GM18858 (cell line): ENCODE measurements at regions not wholly inside any gene's neighbourhood (a gene's known extent, or its start where the extent isn't known, plus 50 kb on each side); places are given as distances from the start of the nearest gene placed in this dataset.
"Not testable (repeated sequence)": the region's sequence is repeated elsewhere in the genome, so short reads cannot be mapped to it uniquely, and the experiment has no call there.

Source experiments
- ATAC-seq: cut with Tn5 transposase; IDR thresholded peaks from one replicate; pipeline ENCODE4 v1.9.1; 2021; ENCODE audit not compliant: unreplicated experiment

DNA sequence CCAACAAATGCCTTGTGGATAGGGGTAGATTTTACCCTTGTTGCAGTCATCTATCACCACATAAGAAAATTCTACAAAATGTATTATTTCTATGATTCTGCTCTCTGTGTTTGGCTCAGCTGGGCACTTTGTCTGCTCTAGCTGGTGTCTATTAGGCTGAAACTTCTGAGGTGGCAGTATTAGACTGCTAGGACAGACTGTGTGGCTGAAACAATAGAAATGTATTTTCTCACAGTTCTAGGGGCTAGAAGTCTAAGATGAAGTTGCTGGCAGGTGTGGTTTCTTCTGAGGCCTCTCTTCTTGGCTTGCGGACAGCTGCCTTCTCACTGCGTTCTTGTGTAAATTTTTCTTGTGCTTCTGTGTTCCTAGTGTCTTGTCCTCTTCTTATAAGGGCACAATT, 1139.6 kb upstream of the LRRTM3 start:
- ATAC-seq: no peak

DNA sequence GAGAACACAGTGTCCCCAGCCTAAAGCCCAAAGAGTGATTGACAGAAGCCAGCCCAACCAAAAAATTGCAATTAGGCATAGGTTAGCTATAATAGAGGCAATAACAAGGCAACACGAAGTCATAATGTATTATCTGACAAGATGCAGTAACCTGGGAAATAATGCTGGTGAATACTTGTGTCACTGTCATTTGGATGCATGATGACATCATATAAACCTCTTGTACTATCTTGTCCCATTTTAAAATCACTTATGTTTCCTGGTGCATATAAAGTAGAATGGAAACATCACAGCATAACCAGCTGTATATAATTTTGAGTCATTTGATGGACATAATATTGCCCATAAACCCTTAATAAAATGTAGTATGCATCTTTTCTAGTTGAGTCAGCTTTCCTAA, 1138.3 kb upstream of the LRRTM3 start:
- ATAC-seq: no peak

DNA sequence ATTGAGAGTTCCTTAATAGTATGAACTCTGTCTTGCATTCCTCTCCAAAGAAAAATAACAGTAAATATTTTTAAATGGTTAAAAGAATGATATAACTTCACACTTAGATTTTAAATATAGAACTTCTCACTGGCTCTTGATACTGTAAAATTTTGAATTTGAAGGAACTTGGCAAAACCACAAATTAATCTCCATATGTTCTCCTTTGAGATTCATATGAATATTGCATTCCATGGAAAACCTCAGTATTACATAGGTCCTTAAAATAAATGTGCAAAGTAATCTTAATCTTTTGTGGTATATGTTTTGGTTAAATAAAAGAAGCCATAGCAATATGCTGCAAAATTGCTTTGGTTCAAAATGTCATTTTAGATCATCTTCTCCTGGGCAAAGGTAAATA, 1137.6 kb upstream of the LRRTM3 start:
- ATAC-seq: no peak

DNA sequence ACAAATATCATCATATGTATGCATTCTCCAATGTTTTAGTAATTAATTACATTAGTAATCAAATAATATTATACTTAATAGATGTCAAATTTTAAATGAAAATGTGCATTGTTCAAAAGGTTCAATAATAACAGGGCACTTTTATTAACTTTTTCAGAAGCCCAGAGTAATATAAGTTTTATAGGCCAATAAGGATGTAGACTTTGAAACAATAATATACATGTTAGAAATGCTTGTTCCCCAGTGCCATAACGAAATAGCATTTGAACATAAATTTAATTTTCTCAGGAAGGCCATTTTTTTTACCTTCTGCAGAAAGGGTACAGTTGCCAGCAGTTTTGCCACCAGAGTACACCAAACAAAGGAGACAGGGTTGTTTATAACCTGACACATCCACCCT, 1133.9 kb upstream of the LRRTM3 start:
- ATAC-seq: no peak

DNA sequence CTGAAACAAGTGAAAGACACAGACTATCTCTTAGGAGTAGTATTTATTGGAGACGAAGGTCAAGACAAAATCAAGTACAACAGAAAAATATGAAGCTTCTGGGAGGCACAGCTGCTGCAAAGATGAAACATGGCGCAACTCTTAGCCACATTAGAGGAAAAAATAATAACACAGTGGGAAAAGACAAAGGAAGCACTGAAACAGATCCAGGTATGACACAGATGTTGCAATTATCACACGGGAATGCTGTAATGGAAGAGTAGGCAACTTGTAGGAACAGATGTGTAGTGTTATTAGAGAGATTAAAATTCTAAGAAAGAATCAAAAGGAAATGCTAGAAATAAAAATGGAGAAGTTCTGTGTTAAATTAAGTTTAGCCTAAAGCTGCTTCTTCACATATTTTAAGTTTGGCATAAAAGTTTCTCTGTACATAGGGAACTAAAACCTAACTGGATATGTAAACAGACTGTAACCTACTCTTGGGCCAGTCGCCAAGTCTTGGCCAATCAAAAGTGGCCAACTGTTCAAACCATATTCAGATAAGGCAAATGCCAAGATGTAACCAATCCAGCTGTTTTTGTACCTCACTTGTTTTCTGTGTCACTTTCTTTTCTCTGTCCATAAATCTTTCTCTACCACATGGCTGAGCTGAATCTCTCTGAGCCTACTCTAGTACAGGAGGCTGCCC, 1132.0 kb upstream of the LRRTM3 start:
- ATAC-seq: no peak

DNA sequence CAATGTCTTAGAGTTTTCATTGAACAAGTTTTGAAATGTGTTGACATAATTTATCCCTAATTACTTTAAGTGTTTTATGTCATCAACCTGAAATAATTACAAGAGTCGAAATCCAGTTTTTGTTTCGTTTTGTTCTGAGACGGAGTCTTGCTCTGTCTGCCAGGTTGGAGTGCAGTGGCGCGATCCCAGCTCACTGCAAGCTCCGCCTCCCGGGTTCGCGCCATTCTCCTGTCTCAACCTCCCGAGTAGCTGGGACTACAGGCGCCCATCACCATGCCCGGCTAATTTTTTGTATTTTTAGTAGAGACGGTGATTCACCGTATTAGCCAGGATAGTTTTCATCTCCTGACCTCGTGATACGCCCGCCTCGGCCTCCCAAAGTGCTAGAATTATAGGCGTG, 1131.0 kb upstream of the LRRTM3 start:
- ATAC-seq: not testable (repeated sequence)

DNA sequence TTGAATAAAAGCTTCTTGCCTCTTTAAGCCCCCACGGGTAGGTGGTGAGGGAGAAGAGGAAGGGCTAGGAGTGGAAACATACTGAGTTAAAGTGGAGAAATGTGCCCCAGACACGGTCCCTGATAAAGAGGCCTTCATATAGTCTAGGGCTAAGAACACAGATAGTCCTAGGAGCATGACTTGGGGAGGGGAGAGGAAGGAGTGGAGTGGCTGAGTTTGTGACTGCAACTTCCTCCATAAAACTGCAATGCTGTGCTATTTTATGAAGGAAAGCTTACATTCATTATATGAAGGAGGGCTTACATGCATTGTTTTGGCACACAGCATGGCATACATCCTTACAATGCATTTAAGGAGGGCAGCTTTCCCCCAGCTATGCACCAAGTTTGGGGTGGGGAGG, 1129.4 kb upstream of the LRRTM3 start:
- ATAC-seq: no peak

DNA sequence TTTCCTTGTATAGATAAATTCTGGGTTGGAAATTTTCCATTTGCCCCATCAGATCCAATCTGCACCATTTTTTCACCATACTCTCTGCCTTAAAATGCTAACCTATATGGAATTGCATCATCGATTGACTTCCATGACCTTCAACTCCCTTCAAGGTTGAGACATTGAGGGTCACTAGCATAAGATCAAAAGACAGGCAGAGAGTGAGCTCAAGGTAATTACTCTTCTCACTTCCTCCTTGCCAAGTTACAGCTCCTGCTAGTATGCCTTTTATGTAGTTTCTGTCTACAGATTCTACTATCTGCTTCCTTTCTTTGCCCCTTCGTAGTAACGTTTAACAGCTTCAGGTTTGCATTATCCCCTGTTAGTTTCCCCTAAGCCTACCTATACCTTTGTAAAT, 1127.7 kb upstream of the LRRTM3 start:
- ATAC-seq: no peak

DNA sequence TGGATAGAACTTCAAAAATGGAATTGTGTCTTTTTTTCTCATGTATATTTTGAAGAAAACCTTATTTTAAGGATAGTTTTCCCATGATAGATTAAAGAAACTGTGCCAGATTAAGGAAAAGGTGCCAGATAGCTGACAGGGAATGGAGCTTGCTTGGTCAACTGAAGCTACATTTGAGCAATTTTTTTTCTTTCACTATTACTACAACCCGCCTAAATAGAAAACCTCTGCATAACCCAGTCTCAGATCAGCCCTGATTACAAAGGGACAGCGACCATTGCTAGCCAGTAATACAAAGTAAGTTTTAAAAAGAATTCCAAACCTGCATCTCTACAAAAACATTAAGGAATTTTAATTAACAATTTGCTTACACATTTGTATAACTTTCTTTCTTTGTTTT, 1123.4 kb upstream of the LRRTM3 start:
- ATAC-seq: no peak

DNA sequence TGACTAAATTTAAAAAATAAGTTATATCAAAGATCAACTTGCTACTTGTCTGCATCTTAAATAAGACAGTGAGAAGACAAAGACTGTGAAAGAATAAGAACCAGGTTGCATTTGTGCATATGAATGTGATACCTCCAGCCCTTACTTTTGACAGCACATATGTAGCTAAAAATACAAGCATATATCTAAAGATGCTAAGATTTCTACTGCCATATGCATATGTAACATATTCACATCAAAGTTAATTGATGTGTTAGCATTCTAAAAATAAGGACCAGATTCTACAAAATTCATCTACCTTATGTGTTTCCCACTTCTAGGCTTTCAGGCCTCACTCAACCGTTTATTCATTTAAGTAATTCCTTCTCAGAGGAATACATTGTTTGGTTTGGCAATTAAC, 1120.3 kb upstream of the LRRTM3 start:
- ATAC-seq: no peak

DNA sequence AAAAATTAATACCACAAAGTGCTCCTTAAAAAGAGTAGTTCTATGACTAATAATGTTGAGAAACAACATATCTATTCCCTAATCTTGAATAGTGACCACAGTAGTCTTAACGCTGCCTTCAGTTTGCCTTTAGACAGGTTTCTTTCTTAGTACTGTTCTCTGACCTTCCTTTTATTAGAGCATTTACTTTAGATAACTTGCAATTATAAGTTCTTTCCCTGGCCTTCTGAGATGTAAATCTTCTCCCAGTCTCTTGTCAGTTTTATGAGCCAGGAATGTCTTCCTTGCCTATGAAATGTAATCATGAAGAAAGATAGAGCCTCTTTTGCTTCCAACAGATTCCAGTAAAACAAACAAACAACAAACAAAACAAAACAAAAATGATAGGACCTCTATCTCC, 1119.8 kb upstream of the LRRTM3 start:
- ATAC-seq: no peak

DNA sequence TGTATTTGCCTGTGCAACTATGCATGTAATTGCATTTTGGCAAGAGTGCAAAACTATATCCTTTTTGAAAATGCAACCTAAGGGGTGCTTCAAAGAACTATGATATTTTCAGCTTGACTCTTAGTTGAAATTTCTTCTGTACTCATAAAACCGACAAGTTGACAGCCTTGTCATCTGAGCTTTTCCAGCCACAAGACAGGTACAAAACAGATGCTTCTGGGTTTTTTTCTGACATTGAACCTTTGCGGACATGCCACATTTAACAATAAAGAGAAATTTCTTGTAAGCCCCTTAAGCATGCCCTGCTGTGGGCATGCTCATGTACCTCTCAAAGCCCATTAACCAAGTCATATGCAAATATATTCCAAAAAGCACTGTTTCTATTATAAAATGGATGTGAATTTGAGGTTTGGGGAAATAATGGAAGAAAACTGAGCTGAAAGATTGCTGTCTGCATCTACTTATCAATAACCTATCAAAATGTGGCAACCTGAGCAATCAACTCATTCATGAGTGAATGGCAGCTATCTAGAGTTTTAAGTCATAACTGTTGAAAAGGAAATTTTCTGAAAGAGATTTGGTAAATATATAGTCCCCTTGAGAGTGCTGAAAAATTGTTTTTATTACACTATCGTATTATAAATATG, 1117.0 kb upstream of the LRRTM3 start:
- ATAC-seq: no peak

DNA sequence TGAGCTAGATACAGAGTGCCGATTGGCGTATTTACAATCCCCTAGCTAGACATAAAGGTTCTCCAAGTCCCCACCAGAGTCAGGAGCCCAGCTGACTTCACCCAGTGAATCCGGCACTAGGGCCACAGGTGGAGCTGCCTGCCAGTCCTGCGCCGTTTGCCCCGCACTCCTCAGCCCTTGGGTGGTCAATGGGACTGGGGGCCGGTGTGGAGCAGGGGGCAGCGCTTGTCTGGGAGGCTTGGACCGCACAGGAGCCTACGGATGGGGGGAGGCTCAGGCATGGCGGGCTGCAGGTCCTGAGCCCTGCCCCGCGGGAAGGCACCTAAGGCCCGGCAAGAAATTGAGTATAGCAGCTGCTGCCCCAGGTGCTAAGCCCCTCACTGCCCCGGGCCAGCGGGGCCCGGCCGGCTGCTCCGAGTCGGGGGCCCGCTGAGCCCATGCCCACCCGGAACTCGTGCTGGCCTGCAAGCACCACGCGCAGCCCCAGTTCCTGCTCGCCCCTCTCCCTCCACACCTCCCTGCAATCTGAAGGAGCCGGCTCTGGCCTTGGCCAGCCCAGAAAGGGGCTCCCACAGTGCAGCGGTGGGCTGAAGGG, 1113.8 kb upstream of the LRRTM3 start:
- ATAC-seq: no peak

DNA sequence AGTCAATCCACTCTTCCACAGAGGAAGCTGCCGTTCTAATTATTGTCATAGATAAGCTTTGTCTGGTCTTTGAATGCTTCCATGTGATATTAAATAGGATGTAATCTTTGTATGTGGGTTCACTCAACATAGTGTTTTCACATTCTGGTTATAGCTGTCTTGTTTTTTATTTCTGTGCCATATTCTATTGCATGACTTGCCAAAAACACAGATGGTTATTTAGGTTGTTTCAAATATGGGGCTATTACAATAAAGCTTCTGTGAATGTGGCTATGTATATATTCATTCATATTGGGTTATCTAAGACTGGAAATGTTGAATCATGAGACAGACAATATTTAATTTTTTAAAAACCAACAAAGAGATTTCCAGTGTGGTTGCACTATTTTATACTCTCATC, 1109.3 kb upstream of the LRRTM3 start:
- ATAC-seq: no peak

DNA sequence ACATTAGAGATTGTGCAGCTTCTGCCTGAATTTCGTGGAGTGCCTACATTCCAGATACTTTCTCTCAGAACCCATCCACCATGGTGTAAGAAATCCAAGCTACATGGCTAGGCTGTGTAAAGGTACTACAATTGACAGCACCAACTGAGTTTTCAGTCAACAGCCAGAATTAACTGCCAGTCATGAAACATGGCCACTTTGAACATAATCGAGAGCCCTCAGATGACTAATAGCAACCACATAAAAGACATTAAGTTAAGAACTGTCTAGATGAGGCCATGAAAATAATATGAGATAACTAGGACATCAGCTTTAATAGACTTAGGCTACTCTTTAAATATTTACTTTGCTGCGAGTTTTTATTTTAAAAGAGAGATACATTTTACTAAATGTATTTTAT, 1106.8 kb upstream of the LRRTM3 start:
- ATAC-seq: no peak

DNA sequence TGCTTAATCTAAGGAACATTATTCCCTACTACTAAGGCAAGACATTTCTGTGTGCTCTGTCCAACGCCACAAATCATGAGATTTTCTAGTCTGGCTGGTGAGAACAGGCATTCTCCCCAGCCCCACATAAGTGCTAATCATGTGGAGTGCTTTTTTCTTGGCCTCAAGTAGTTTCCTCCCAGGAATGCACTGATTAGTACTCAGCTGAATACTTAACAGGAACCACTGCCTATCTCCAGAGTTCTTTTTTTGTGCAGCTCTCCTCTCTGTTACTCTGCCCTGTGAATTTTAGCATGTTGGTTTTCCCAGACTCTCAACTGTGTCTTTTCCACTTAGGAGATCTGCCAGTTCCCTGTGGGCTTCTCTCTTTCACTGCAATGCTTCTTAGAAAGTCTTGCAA, 1098.5 kb upstream of the LRRTM3 start:
- ATAC-seq: no peak

DNA sequence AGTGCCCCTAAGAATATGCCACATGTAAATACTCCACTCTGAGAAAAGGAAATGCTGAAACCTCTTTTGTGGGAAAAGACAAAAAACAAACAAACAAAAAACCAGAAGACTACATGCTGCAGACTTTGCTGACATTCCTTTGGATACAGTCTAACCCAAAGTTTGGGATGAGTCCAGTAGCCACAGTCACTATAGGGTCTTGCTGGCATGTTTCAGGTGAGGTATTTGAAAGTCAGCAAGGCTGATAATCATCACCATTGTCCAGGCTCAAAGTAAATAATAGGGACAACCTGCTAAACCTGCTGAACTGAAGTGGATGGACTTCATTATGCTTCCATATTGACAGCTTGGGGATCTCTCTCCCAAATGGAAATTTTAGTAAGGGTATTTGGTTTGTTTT, 1087.0 kb upstream of the LRRTM3 start:
- ATAC-seq: no peak

DNA sequence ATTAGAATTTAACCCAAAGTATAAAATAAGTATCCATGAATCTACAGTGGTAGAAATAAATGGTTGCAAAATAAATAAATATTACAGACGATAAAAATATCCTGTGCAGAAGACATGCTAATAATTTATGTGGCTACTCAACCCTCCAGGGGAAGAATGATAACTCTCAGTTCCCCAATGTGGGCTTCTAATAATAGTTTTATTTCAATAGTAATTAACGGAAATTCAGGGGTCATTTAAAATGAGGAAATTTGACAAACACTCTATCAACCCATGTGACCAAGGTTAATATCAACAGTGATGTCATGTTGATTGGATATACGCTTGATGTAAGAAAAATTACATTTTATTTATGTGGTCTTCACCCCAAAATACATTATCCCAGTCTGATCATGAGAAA, 1082.6 kb upstream of the LRRTM3 start:
- no peak for ATAC-seq

DNA sequence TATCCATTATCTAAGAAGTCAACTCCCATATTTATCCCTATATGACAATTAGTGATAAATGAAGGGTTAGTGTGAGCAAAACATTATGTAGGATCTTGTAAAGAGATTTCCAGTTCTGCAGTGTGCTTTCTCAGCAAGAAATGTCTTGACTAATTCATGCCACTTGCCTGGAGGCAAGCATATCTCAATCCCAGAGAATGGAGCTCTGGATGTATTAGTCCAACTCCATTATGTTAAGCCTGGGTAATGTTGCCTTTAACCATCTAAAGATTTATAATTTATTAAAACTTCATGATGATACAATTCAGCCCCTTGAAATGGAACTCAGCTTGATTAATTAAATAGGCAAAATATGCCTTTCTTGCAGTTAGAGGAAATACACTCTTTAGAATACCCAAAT, 1079.9 kb upstream of the LRRTM3 start:
- ATAC-seq: no peak

DNA sequence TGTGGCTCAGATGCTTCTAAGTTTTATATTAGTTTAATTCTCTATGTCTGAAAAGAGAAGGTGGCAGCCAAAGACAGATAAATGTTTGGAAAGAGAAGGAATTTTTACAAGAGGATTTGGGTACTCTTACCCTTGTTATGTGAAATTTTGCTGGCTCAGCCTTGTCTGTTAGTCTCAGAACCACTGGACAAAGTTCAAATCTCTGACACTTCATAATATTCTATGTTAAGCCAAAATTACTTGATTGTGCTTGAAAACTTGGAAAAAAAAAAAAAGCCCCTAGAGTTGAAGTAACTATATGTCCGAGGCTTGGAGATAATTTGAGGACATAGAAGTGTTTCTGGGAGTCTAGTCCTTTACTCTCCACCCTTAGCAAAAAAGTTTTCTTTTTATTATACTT, 1079.3 kb upstream of the LRRTM3 start:
- no peak for ATAC-seq

DNA sequence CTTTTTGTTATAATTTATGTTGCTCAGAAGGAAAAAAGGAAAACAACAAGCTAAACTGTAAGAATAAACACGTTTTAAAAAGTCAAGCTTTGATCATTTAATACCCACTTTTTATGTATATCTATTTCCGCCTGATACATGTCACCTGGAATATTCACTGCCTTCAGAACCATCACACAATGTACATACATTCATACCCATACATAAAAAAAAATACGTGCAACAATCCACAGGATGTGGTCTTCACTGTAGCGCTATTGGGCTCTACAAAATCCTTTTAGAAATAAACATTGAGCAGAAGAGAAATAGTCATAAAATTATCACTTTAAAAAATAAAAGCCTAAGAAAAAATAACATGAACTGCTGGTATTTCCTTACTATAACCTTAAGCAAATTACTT, 1078.9 kb upstream of the LRRTM3 start:
- no peak for ATAC-seq

DNA sequence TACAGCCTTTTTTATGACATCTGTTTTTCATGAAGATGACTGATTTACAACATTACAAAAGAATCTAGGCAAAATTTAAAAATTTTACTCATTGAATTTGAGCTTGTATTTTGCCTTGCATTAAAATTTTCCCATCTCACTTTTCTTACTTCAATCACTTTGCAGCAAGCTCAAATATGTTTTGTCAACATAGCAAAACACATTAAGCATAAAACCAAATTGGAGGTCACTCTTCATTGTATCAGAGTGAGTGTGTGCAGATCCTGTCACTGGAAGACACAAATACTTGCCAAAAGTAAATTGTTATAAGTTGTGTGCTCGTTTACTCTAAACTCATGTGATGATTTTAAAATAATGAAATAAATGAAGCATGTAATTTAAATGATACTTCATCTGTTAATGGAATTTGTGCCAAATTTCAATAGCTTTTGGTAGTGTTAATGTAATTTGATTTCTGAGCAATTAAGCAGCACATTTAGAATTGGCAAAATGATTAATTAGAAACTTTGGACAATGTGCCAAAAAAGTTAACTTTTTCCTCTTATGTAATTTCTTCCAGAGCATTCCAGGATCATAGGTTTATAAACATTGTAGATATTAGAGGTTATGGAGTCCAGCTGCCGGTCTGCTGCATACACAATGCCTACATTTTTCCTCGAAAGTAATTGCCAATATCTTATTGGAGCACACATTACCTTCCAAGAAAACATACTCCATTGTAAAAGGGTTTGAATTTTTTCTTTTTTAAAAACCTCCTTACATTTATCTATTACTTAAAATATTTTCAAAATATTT, 1078.2 kb upstream of the LRRTM3 start:
- no peak for ATAC-seq
